ENCODE measurements at regions not wholly inside any gene's neighbourhood (a gene's known extent, or its start where the extent isn't known, plus 50 kb on each side); places are given as distances from the start of the nearest gene placed in this dataset.

DNA sequence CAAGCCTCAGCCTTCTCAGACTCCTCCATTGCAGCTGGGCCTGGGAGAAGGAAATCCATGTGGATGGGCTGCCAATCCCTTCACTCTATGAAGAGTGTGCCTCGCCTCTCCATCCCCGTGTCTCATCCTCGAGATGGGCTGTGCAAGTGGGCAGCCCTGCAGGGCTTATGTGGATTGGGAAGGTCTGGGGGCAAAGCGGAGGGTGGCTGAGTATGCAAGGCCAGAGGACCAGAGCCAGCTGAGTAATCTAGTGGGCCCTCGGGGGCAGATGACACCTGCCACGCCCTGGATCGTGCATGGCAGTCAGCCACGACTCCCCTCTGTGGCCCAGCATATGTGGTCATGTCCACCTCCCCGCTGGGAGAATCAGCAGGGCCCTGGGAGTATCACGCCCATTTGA is 78.9 kb downstream of the IRX5 start:
- no peak for DNase-seq (ENCODE audit: low spot score)
- Mint-ChIP-seq H3K9me3 (no peaks in the 10 kb centered on the region; the same call in 2 of the 3 replicates), H3K36me3 (ENCODE audit: low read depth) (no peaks in the 10 kb centered on the region), H3K4me1 (no peaks in the 10 kb centered on the region), H3K27me3 (ENCODE audit: insufficient read depth, low read depth, poor library complexity) (peaks cover 5% of the 10 kb centered on the region), H3K27ac (no peak overlapping the region), H3K4me3 (no peak overlapping the region)
- H3K4me1 ChIP-seq (ENCODE audit: insufficient read depth): no peaks in the 10 kb centered on the region
- H2AFZ ChIP-seq: no peak overlapping the region
- H3K4me3 ChIP-seq: no peak overlapping the region
- H3K36me3 ChIP-seq (ENCODE audit: insufficient read depth): no peaks in the 10 kb centered on the region
- no peak for TF ChIP-seq JUNB (IDR thresholded peaks at IDR 0.05; ENCODE audit: unreplicated experiment)
- TF ChIP-seq EZH2phosphoT487 (IDR thresholded peaks at IDR 0.05; ENCODE audit: unreplicated experiment): no peak
- H3K9me2 ChIP-seq (ENCODE audit: insufficient read depth): no peaks in the 10 kb centered on the region
- H3K27ac ChIP-seq (ENCODE audit: low read depth): no peak overlapping the region
- no peaks in the 10 kb centered on the region for H3K27me3 ChIP-seq (ENCODE audit: insufficient read depth)
- H4K20me1 ChIP-seq (replicated peaks; ENCODE audit: insufficient read depth): no peaks in the 10 kb centered on the region
- no peak for ATAC-seq
- no peaks in the 10 kb centered on the region for H3F3A ChIP-seq (replicated peaks; ENCODE audit: low read depth)
- no peaks in the 10 kb centered on the region for H3K79me2 ChIP-seq (replicated peaks; ENCODE audit: insufficient read depth)
- no peak overlapping the region for H3K4me2 ChIP-seq

DNA sequence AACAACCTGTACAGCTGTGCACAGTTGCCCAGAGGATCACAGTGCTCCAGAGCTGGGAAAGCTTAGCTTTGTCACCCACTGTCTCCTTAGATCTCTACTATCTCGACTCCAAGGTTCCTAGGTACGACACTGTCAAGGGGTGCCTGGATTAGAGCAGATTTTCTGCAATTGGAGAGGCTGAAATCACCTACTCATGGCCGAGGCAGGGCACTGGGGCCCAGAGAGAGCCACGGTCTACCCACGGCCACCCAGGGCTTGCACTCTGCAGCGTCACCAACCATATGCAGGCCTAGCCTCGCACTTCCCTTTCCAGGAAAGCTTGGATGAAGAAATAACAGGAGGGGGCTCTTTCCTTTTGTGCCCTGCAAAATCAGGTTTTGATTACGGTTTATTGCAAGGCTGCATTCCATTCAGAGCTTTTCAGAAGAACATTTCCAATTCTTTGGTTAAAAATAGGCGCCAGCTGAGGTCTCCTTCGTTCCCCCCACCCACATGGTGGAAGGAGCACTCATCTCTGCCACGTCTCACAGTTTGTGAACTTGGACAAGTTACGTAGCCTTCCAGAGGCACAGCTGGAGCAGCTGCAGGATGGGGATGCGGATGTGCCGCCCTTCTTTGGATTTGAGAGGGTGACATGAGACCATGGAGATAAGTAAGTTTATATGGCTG is 80.0 kb downstream of the IRX5 start:
- TF ChIP-seq JUNB (IDR thresholded peaks at IDR 0.05; ENCODE audit: unreplicated experiment) (no peak), ZNF114 (CRISPR knock-in tag; IDR thresholded peaks at IDR 0.05) (no peak), STAT1 (IDR thresholded peaks at IDR 0.05; ENCODE audit: unreplicated experiment) (no peak), NANOG (IDR thresholded peaks at IDR 0.05; ENCODE audit: borderline replicate concordance) (no peak), EZH2 (IDR thresholded peaks at IDR 0.05; ENCODE audit: low read depth, unreplicated experiment) (no peak), ZNF331 (CRISPR knock-in tag; IDR thresholded peaks at IDR 0.05; ENCODE audit: low read depth) (no peak), CREB1 (CRISPR knock-in tag; IDR thresholded peaks at IDR 0.05; ENCODE audit: low read depth) (no peak), POLR2AphosphoS5 (IDR thresholded peaks at IDR 0.05; ENCODE audit: low read depth) (no peak), EZH2phosphoT487 (IDR thresholded peaks at IDR 0.05; ENCODE audit: unreplicated experiment) (no peak)
- TF ChIP-seq, protein P1, sequence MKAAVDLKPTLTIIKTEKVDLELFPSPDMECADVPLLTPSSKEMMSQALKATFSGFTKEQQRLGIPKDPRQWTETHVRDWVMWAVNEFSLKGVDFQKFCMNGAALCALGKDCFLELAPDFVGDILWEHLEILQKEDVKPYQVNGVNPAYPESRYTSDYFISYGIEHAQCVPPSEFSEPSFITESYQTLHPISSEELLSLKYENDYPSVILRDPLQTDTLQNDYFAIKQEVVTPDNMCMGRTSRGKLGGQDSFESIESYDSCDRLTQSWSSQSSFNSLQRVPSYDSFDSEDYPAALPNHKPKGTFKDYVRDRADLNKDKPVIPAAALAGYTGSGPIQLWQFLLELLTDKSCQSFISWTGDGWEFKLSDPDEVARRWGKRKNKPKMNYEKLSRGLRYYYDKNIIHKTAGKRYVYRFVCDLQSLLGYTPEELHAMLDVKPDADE (IDR thresholded peaks at IDR 0.05): no peak
- TF ChIP-seq, protein P2, sequence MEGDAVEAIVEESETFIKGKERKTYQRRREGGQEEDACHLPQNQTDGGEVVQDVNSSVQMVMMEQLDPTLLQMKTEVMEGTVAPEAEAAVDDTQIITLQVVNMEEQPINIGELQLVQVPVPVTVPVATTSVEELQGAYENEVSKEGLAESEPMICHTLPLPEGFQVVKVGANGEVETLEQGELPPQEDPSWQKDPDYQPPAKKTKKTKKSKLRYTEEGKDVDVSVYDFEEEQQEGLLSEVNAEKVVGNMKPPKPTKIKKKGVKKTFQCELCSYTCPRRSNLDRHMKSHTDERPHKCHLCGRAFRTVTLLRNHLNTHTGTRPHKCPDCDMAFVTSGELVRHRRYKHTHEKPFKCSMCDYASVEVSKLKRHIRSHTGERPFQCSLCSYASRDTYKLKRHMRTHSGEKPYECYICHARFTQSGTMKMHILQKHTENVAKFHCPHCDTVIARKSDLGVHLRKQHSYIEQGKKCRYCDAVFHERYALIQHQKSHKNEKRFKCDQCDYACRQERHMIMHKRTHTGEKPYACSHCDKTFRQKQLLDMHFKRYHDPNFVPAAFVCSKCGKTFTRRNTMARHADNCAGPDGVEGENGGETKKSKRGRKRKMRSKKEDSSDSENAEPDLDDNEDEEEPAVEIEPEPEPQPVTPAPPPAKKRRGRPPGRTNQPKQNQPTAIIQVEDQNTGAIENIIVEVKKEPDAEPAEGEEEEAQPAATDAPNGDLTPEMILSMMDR (conservative IDR thresholded peaks at IDR 0.05; ENCODE audit: low read depth in 2 of 2): no peak
- TF ChIP-seq, protein P3, sequence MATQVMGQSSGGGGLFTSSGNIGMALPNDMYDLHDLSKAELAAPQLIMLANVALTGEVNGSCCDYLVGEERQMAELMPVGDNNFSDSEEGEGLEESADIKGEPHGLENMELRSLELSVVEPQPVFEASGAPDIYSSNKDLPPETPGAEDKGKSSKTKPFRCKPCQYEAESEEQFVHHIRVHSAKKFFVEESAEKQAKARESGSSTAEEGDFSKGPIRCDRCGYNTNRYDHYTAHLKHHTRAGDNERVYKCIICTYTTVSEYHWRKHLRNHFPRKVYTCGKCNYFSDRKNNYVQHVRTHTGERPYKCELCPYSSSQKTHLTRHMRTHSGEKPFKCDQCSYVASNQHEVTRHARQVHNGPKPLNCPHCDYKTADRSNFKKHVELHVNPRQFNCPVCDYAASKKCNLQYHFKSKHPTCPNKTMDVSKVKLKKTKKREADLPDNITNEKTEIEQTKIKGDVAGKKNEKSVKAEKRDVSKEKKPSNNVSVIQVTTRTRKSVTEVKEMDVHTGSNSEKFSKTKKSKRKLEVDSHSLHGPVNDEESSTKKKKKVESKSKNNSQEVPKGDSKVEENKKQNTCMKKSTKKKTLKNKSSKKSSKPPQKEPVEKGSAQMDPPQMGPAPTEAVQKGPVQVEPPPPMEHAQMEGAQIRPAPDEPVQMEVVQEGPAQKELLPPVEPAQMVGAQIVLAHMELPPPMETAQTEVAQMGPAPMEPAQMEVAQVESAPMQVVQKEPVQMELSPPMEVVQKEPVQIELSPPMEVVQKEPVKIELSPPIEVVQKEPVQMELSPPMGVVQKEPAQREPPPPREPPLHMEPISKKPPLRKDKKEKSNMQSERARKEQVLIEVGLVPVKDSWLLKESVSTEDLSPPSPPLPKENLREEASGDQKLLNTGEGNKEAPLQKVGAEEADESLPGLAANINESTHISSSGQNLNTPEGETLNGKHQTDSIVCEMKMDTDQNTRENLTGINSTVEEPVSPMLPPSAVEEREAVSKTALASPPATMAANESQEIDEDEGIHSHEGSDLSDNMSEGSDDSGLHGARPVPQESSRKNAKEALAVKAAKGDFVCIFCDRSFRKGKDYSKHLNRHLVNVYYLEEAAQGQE (IDR thresholded peaks at IDR 0.05; ENCODE audit: unreplicated experiment): no peak
- Mint-ChIP-seq H3K36me3 (ENCODE audit: low read depth) (no peaks in the 10 kb centered on the region), H3K9me3 (no peaks in the 10 kb centered on the region; the same call in 2 of the 3 replicates), H3K4me3 (no peak overlapping the region), H3K27ac (no peak overlapping the region), H3K27me3 (ENCODE audit: insufficient read depth, low read depth, poor library complexity) (peaks cover 5% of the 10 kb centered on the region), H3K4me1 (no peaks in the 10 kb centered on the region)
- no peaks in the 10 kb centered on the region for H3K9me2 ChIP-seq (ENCODE audit: insufficient read depth)
- no peaks in the 10 kb centered on the region for H4K20me1 ChIP-seq (replicated peaks; ENCODE audit: insufficient read depth)
- H3K4me3 ChIP-seq: no peak overlapping the region
- H3K79me2 ChIP-seq (replicated peaks; ENCODE audit: insufficient read depth): no peaks in the 10 kb centered on the region
- no peaks in the 10 kb centered on the region for H3K4me1 ChIP-seq (ENCODE audit: insufficient read depth)
- no peaks in the 10 kb centered on the region for H3K27me3 ChIP-seq (ENCODE audit: insufficient read depth)
- DNase-seq (ENCODE audit: low spot score): no peak
- no peak overlapping the region for H3K4me2 ChIP-seq
- peak overlapping the region; percentile 72; the same call in 1 of the 2 replicates for H2AFZ ChIP-seq
- no peak overlapping the region for H3K27ac ChIP-seq (ENCODE audit: low read depth)
- H3F3A ChIP-seq (replicated peaks; ENCODE audit: low read depth): no peaks in the 10 kb centered on the region
- no peak for ATAC-seq
- no peaks in the 10 kb centered on the region for H3K36me3 ChIP-seq (ENCODE audit: insufficient read depth)
